Renal pelvis (tissue), 1 donor: ENCODE measurements at regions not wholly inside any gene's neighbourhood (a gene's known extent, or its start where the extent isn't known, plus 50 kb on each side); places are given as distances from the start of the nearest gene placed in this dataset.

Source experiments
- DNase-seq: peaks from one replicate; pipeline ENCODE4 v3.0.0-alpha.2; 2013

DNA sequence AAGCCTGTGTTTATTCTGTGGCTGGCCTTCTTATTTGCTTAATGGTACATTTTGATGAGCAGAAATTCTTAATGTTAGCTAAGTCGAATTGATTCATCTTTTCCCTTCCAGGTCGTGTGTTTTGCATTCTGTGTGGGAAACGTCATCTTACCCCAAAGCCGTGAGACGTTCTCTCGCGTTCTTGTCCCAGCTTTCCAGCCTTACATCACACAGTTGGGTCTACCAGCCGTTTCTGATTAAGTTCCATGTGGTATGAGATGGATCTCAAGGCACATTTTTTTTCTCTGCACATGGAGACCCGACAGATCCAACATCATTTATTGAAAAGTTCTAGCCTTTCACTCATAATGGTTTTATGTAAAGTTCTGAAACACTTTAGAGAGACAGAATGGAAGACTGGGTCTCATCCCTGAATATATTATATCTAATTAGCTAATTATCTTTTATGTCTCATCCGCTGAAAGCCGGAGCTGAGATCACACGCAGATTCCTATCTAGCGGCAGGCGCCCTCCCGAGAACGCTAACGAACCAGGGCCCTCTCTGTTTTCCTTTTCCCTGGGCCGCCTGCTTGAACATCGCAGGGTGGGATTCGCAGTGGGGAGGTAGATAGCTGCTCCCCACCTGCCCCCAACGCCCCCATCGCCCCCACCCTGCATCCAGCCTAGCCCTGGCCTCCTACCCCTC, 1162.2 kb downstream of the BRD1 start:
- DNase-seq, result no peak

DNA sequence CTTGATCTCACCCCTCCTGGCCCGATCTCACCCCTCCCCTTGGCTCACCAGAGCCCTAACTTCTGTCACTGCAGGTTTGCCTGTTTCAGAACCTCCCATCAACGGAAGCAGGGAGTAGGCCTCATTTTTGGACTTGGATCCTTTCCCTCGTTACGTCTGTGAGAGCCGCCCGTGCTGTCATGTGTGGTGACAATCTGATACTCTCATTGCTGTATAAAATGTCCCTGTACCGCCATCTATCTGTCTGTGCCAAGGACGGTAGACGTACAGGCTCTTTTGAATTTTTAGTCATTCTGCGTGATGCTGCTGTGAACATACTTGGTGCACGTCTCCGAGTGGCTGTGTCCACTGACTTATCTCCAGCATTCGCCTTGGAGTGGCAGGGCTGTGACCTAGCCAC, 1163.1 kb downstream of the BRD1 start:
- DNase-seq, result no peak

DNA sequence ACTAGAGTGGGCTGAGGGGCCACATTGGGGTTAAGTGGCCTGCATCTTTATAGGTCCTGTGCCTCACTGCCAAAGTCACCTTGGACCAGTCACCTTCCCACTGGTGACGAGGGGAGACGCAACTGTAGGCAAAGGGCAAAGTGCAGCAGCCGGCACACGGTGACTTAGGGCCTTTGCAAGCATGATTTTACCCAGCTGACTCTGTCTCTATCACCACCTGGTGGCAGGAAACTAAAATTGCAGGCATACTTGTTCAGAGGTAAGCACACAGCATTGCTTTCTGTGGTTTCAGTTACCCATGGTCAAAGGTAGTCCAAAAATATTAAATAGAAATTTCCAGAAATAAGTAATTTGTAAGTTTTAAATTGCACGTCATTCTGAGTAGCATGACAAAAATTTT, 1164.4 kb downstream of the BRD1 start:
- DNase-seq, result no peak

DNA sequence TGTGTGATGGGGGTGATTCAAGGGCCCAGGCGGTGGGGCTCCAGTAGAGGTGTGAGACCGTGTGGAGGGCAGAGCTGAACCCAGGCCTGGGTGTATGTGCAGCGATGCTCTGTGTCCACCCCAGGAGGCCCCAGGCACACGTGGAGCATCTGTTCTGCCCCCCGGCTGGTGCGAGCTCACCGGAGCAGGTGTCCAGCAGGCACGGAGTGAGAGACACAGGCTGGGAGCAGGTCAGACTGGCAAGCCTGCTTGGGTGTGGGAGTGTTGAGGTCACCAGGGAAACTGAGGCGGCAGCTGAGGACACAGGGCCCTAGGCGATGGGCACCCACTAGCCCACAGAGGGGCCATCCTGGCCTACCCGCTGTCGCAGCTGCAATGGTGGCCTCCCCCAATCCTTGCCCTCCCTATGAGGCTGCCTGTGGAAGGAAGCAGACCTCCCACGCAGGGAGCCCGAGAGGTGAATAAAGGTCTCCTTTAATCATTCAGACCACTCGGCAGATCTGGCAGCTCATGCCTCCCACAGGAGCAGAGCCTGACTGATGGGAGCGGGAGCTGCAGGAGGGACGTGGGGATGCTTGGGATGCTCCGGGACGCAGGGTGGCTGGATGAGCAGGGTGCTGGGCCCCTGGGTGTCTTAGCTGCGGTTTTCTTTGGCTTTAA, 1165.1 kb downstream of the BRD1 start:
- peak; percentile 58 for DNase-seq

DNA sequence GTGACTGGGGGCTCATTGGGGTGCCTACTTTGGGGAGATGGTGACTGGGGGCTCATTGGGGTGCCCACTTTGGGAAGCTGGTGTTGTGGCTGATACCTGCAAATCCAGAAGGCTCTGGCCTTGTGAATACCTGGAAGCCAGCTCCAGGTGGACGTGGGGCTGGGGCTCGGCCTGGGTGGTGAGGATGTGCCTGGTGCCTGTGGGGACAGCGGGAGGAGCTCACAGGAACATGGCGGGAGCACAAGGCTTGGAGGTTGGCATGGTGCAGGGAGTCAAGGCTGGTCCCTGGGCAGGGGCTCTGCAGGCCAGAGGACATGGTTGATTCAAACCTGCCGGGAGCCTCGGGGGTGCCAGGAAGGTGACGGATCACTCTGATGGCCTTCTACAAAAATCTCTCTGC, 1165.7 kb downstream of the BRD1 start:
- no peak for DNase-seq

DNA sequence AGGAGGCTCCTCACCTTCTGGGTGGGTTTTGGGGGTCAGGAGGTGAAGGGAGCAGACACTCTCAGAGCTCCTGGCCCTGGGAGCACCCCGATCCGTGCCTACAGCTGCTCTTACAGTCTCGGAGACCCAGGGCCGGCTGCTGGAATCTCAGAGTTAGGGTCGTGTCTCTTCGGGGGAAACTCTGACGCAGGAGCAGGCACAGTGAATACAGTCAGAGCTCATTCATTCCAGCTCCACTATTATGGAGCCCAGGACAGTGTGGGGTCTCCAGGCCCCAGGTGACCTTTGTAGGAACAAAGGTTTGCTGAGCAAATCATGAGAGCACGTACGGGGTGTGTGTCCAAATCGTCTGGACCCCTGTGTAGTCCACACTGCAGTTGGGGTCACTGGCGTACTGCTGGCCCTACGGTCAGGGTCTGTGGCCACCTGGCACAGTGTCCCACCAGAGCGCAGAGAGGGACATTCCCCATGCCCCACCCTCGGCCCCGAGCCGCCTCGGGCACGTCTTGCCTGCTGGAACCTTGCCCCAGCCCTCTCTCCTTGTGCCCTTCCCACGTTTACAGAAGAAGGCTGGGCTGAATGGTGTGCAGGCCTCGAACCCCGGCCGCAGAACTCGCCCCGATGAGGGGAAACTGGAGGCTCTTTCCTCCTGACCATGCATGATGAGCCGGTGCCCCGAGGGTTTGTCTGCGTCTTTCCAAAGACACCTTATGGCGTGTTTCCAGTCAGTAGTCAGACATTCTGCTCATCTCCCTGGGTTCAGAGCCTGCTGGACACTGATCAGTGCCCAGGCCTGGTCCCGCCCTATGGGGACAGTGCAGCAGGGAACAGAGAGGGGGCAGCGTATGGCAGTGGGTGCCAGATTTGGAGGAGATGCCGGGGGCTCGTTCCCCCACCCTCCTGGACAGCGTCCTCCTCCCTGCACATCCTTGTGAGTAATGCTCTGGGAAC, 1166.6 kb downstream of the BRD1 start:
- no peak for DNase-seq

DNA sequence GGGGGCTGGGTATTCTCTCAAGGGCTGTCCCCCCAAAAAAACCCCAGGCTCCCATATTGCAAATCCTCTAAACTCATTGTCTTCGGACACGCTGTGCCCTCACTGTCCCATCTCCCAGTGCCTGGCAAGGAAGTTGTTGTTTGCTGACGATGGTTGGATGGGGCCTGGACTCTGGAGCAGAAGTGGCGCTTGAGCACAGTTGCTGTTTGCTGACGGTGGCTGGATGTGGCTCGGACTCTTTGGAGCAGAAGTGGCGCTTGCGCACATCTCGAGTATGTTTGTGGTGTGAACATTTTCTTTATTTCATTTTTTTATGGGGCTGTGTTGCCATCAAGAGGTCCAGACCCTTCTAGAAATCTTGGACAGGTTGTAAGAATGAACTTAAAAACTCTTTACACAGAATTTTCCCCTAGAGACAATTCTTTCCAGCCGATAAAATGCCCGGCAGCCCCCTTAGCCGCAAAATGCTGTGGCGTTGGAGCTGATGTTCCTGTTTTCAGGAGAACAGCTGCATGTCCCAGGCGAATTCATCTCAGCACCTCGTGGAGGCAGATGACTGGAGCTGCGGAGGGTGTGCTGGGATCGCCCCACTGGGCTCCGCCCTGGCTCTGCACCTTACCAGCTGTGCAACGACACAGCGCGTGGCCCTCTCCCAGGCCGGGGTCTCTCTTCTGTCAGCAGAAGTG, 1167.4 kb downstream of the BRD1 start:
- no peak for DNase-seq

DNA sequence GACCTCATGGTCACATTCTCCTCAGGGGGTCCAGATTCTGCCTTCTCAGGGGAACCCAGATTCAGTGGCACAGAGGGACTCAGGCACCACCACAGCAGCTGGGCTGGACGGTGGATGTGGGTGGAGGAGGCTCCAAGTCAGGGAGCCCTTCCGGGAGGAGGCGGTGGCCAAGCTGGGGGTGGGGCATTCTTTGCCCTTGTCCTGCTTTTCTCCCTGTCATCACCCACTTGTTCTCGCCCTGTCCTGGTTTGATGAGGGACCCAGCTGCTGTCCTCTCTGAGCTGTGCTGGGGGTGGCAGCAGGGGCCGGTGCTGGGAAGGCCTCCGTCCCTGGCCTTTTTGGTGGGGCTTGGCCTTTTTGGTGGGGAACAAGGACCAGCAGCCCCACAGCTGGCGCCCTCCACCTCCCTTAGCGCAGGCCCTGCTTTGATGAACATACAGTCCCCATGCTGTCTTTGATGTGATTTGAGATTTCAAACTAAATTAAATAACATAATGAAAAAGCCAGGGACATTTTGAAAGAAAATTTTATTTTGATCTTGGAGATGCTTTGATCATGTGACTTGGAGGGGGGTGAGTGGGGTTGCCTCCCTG, 1168.2 kb downstream of the BRD1 start:
- DNase-seq, result no peak

DNA sequence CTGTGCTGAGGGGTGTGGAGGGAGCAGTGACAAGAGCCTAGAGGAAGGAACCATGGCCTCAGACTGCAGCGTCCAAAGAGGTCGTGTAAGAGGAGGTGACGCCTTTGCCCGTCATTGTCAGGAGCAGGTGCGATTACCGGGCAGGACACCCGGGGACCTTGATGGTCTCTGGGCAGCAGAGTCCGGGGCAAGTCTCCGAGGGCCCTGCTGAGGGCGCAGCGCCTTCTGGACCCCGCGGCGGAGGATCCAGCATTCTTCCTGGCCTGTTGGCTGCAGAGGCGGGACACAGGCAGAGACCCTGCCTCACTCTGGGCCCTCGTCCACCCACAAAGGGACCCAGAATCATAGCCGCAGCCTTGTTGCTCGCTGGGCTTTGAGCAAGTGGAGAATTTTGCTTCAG, 1168.8 kb downstream of the BRD1 start:
- DNase-seq, result no peak

DNA sequence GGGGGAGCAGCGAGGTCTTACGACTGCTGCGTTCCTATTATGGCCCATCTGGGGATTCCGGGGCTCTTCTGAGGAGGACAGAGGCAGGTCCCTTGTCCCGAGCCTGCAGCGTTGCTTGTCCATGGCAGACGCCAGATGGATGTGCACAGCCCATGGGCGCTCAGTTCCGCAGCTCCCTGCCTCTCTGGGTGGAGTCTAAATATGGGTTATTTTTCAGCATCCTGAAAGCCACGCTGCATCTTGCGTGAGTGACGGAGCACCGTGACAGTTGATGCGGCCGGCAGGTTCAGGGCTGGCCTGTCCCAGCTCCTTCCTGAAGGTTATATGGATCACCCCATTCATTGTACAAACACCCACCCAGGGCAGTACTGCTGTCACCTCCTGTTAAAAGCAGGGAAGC, 1169.4 kb downstream of the BRD1 start:
- no peak for DNase-seq

DNA sequence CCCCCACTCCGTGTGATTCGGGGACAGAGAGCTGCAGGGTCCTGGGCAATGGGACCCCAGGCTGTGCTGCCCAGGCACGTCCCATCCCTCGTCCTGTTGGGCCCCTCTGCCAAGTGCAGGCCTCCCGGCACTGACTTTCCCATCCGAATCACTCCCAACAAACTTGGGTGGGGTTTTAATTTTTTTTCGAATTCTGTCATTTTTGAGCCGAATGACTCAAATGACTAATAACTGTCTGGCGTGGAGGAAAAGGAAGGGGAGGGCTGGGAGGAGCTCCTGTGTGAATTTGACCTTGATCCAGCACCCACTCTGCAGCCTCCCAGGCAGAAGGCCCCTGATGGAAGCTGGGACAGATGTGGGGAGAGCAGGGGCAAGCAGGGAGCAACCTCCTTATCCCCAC, 1173.2 kb downstream of the BRD1 start:
- DNase-seq, result no peak

DNA sequence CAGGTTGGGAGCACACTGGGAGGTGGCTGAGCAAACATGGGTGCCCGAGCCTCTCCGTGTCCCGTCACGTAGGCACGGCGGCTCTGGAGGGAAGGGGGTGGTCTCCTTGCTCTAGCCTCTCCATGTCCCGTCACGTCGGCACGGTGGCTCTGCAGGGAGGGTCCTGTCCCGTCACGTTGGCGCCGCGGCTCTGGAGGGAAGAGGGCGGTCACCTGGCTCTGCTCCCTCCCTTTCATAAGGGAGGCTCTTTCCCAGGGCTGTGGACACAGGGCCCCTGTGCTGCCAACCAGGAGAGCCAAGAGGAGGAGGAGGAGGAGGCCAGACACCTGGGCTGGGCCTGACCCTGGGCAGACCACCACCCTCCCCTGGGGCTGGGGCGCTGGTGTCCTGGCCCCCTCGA, 1173.7 kb downstream of the BRD1 start:
- DNase-seq, result no peak

DNA sequence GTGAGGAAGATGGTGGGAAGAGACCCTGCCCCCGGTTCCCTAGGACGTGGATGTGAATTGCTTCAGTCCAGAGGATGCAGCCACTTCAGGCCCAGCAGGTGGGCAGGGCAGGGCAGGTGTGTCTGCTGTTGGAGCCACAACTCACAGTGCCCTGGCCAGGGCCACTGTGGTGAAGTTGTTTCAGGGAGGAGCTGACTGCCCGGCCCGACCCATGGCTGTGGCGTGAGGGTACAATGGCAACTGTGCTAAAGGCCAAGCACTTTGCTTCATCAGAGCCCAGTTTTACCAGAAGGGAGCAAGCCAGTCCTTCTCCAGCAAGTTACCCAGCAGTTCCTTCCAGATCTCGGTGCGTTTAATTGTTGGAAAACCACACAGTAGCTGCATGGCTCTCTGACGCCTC, 1174.4 kb downstream of the BRD1 start:
- no peak for DNase-seq

DNA sequence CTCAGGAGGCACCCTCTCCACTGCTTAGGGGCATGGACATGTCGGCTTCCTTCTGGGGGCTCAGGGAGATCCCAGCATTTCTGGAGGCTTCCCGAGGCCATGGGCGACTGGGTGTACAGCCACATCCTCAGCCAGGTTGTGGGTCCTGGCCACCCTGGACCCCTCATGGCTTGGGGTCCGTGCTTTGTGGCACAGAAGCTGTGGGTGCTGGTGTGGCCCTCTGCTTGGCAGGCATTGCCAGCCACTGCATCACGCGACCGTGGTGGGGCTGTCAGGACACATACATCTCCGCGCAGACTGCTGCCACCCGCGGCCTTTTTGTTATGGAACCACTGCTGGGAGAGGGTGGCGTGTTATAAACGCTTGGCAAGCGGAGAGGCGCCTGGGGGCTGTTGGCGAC, 1174.9 kb downstream of the BRD1 start:
- no peak for DNase-seq

DNA sequence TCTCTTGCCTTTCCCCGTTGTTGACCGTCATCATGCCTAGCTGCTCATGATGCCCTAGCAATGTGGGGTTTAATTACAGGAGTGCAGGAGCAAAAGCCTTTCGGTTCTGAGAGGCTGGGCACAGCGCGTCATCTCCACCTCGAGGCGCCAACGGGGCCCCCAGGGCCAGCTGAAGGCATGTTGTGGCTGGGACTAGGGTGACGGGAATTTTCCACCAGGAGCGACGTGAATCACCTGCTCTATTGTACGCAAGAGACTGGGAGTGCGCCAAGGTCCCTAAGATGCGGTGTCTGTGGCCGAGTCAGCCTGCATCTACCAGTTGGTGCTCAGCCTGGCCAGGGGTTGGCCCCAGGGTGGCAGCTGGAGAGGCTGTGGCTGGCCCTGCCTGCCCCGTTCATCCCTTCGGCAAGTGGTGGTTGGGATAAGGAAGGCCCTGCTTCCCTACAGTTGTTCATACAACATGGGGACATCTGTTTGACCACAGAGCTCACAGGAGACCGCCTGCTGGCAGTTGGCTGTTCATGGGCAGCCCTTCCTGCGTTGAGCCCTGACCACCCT, 1175.6 kb downstream of the BRD1 start:
- DNase-seq, result no peak

DNA sequence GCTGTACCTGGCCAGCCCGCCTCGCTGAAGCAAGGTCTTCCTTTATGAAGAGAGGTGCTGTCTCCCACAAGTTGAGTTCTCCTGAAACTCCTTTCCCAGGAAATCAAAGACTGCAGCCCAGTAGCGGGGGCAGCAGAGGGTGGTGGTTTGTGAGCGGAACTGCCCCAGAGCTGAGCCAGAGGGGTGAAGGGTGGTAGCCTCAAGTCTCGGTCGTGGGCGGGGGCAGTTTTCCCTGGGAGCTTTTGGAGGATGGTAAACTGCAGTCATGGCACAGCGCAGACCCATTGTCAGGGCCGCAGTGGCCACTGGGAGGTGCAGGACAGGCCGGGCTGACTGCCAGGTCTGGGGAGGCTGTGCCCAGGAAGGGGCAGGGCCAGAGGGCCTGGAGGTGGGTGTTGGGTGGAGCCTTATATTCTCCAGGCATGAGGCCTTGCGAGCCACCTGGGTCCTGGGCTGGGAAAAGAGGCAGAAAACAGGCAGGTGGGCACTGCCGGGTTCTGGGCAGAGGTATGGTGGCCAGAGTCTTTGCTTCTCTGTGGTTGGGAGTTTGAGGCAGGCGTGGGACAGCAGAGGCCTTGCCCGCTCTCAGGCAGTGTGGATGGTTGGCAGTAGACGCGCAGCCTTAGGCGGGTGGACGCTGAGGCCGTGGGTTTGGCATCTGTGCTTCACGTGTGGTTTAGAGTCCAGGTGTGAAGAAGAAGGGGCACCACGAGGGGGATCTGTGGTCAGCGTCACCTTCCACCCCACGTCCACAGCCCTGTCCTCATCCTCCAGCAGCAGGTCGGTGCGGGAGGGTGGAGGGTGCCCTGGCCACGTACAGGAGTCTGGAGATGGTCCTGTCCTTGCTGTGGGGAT, 1176.4 kb downstream of the BRD1 start:
- no peak for DNase-seq

DNA sequence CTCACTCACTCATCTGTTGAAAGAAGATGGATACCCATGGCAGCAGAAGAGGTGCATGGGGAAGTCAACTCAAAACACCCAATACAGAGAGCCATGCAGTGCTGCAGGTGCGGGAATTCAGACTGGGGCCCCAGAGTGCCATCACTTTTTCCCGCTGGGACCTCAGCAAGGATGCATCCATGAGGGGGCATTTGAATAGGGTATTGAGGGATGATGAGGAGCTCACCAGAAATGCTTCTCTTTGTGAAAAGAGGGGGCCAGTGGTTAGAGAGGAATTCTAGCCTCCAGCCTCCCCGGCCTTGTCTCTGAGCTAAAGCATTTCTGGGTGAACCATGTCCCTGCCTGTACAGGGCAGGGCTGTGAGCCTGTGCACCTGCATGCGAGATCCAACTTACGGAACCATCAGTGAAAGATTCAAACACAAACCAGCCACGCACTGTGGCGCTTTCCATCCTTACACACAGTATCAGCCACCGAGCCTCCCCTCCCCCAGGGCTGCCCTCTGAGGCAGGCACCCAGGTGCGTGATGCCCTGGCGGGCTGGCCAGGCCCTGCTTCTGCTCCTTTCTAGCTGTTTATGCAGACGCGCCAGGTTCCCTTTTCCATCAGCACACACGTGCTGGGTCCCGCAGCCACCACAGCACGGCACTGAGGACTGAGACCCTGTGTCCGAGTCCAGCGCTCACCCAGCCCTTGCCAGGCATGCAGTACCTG, 1177.2 kb downstream of the BRD1 start:
- no peak for DNase-seq

DNA sequence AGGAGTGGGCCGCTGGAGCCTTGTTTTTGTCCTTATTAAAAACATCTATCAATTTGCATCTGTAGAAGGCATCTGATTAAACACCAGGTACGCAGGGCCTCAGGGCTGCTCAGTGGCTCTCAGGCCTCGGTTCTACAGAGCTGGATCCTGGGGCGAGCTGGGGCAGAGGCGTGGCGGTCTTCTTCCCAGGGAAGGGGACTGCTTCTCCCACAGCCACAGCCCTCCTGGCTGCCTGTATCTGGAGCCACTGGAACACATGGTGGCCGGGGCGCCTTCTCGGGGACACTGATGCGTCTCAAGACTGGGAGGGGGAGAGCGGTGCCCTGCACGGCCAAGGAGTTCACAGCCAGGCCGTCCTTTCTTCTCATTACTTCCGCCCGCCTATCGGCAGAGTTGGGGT, 1178.2 kb downstream of the BRD1 start:
- DNase-seq, result no peak

DNA sequence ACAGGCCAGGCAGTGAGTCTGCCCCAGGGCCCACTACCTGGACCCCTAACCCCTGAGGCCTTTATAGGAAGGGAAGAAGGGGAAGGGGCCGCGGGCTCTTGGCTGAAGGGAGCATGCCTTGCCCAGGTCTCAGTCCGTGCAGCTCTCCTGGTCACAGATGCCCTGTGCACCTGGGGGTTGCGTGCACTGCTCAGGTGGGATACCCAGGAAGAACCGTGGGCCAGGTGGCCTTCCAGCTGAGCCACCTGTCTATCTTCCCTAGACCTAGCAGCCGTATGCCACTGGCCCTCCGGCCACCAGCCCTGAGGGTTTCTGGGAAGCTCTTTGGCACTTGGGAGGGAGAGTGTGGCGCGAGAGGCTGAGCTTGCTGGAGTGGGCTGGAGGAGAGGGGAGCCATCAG, 1178.6 kb downstream of the BRD1 start:
- DNase-seq, result no peak
